Activated T-helper 17 cell treated with anti-CD3 and anti-CD28 coated beads, Interleukin-2, amount 50 U/mL, for 72 hours (primary cell): ENCODE measurements at regions not wholly inside any gene's neighbourhood (a gene's known extent, or its start where the extent isn't known, plus 50 kb on each side); places are given as distances from the start of the nearest gene placed in this dataset.
A peak's percentile ranks its signal among the peaks of the same experiment; 100 is the strongest.

Source experiments
- ATAC-seq: fragments of 150-1000 bp; cut with Tn5 transposase; replicated peaks from 2 replicates; pipeline ENCODE4 v1.10.0; 2021; ENCODE audit warnings: mild to moderate bottlenecking, moderate library complexity
- H3K27ac Mint-ChIP-seq: one replicate; pipeline ENCODE4 v1.8.0; 2022; ENCODE audit warnings: mixed read lengths
- H3K27me3 Mint-ChIP-seq: one replicate; pipeline ENCODE4 v1.8.0; 2022; ENCODE audit warnings: mixed read lengths
- H3K36me3 Mint-ChIP-seq: one replicate; pipeline ENCODE4 v1.8.0; 2022; ENCODE audit warnings: low read depth, mild to moderate bottlenecking, mixed read lengths
- H3K4me1 Mint-ChIP-seq: one replicate; pipeline ENCODE4 v1.8.0; 2022; ENCODE audit warnings: mixed read lengths
- H3K4me3 Mint-ChIP-seq: one replicate; pipeline ENCODE4 v1.8.0; 2022; ENCODE audit warnings: mild to moderate bottlenecking, mixed read lengths
- H3K9me3 Mint-ChIP-seq: one replicate; pipeline ENCODE4 v1.8.0; 2022; ENCODE audit warnings: mixed read lengths

GRCh38 chr2:103103678-103104077 lies 341.8 kb downstream of the TMEM182 start:
- ATAC-seq: no peak
- H3K4me3 Mint-ChIP-seq: no peak overlapping the region
- no peaks in the 10 kb centered on the region for H3K9me3 Mint-ChIP-seq
- H3K4me1 Mint-ChIP-seq: no peaks in the 10 kb centered on the region
- no peaks in the 10 kb centered on the region for H3K27me3 Mint-ChIP-seq
- no peak overlapping the region for H3K27ac Mint-ChIP-seq
- no peaks in the 10 kb centered on the region for H3K36me3 Mint-ChIP-seq

GRCh38 chr2:103119352-103119751 lies 357.5 kb downstream of the TMEM182 start:
- Mint-ChIP-seq H3K36me3 (no peaks in the 10 kb centered on the region), H3K27ac (no peak overlapping the region), H3K4me3 (no peak overlapping the region), H3K4me1 (no peaks in the 10 kb centered on the region), H3K9me3 (peaks cover 4% of the 10 kb centered on the region), H3K27me3 (no peaks in the 10 kb centered on the region)
- no peak for ATAC-seq

- ATAC-seq: no peak
- H3K9me3 Mint-ChIP-seq: peaks cover 4% of the 10 kb centered on the region
- H3K36me3 Mint-ChIP-seq: no peaks in the 10 kb centered on the region
- no peak overlapping the region for H3K4me3 Mint-ChIP-seq
- no peaks in the 10 kb centered on the region for H3K27me3 Mint-ChIP-seq
- H3K27ac Mint-ChIP-seq: no peak overlapping the region
- H3K4me1 Mint-ChIP-seq: no peaks in the 10 kb centered on the region
These were observed 359.3 kb downstream of the TMEM182 start for GRCh38 chr2:103121106-103121505.

GRCh38 chr2:103123516-103123915 lies 361.7 kb downstream of the TMEM182 start:
- Mint-ChIP-seq H3K4me1 (no peaks in the 10 kb centered on the region), H3K27ac (no peak overlapping the region), H3K9me3 (no peaks in the 10 kb centered on the region), H3K36me3 (no peaks in the 10 kb centered on the region), H3K27me3 (no peaks in the 10 kb centered on the region), H3K4me3 (no peak overlapping the region)
- ATAC-seq: no peak

GRCh38 chr2:103130857-103131256 lies 369.0 kb downstream of the TMEM182 start:
- H3K36me3 Mint-ChIP-seq: no peaks in the 10 kb centered on the region
- H3K4me1 Mint-ChIP-seq: no peaks in the 10 kb centered on the region
- H3K9me3 Mint-ChIP-seq: peaks cover 4% of the 10 kb centered on the region
- no peaks in the 10 kb centered on the region for H3K27me3 Mint-ChIP-seq
- no peak for ATAC-seq
- no peak overlapping the region for H3K4me3 Mint-ChIP-seq
- H3K27ac Mint-ChIP-seq: no peak overlapping the region

- H3K36me3 Mint-ChIP-seq: no peaks in the 10 kb centered on the region
- H3K9me3 Mint-ChIP-seq: peaks cover 4% of the 10 kb centered on the region
- H3K4me3 Mint-ChIP-seq: no peak overlapping the region
- no peaks in the 10 kb centered on the region for H3K4me1 Mint-ChIP-seq
- no peak overlapping the region for H3K27ac Mint-ChIP-seq
- no peaks in the 10 kb centered on the region for H3K27me3 Mint-ChIP-seq
- ATAC-seq: peak; percentile 19
These were observed 370.8 kb downstream of the TMEM182 start for GRCh38 chr2:103132536-103133217.

GRCh38 chr2:103135679-103136078 lies 373.8 kb downstream of the TMEM182 start:
- Mint-ChIP-seq H3K36me3 (no peaks in the 10 kb centered on the region), H3K4me3 (no peak overlapping the region), H3K9me3 (peaks cover 7% of the 10 kb centered on the region), H3K27ac (no peak overlapping the region), H3K4me1 (no peaks in the 10 kb centered on the region), H3K27me3 (no peaks in the 10 kb centered on the region)
- ATAC-seq: no peak

GRCh38 chr2:103138123-103138901 lies 376.5 kb downstream of the TMEM182 start:
- no peaks in the 10 kb centered on the region for H3K36me3 Mint-ChIP-seq
- H3K27ac Mint-ChIP-seq: no peak overlapping the region
- no peaks in the 10 kb centered on the region for H3K4me1 Mint-ChIP-seq
- ATAC-seq: no peak
- H3K27me3 Mint-ChIP-seq: no peaks in the 10 kb centered on the region
- peaks cover 8% of the 10 kb centered on the region for H3K9me3 Mint-ChIP-seq
- no peak overlapping the region for H3K4me3 Mint-ChIP-seq

GRCh38 chr2:103139628-103140268 lies 377.9 kb downstream of the TMEM182 start:
- Mint-ChIP-seq H3K4me1 (no peaks in the 10 kb centered on the region), H3K4me3 (no peak overlapping the region), H3K36me3 (no peaks in the 10 kb centered on the region), H3K9me3 (peaks cover 12% of the 10 kb centered on the region), H3K27ac (no peak overlapping the region), H3K27me3 (no peaks in the 10 kb centered on the region)
- no peak for ATAC-seq

- no peak overlapping the region for H3K4me3 Mint-ChIP-seq
- H3K27ac Mint-ChIP-seq: no peak overlapping the region
- H3K9me3 Mint-ChIP-seq: peaks cover 20% of the 10 kb centered on the region
- H3K36me3 Mint-ChIP-seq: no peaks in the 10 kb centered on the region
- no peaks in the 10 kb centered on the region for H3K4me1 Mint-ChIP-seq
- ATAC-seq: no peak
- H3K27me3 Mint-ChIP-seq: no peaks in the 10 kb centered on the region
These were observed 383.0 kb downstream of the TMEM182 start for GRCh38 chr2:103144837-103145236.

- Mint-ChIP-seq H3K27me3 (no peaks in the 10 kb centered on the region), H3K9me3 (peaks cover 17% of the 10 kb centered on the region), H3K36me3 (no peaks in the 10 kb centered on the region), H3K4me1 (no peaks in the 10 kb centered on the region), H3K4me3 (no peak overlapping the region), H3K27ac (no peak overlapping the region)
- ATAC-seq: no peak
These were observed 383.9 kb downstream of the TMEM182 start for GRCh38 chr2:103145739-103146138.

GRCh38 chr2:103151046-103151445 lies 389.2 kb downstream of the TMEM182 start:
- no peaks in the 10 kb centered on the region for H3K27me3 Mint-ChIP-seq
- H3K4me1 Mint-ChIP-seq: no peaks in the 10 kb centered on the region
- no peak for ATAC-seq
- no peaks in the 10 kb centered on the region for H3K36me3 Mint-ChIP-seq
- H3K4me3 Mint-ChIP-seq: no peak overlapping the region
- H3K27ac Mint-ChIP-seq: no peak overlapping the region
- peaks cover 8% of the 10 kb centered on the region for H3K9me3 Mint-ChIP-seq

- Mint-ChIP-seq H3K36me3 (no peaks in the 10 kb centered on the region), H3K27me3 (no peaks in the 10 kb centered on the region), H3K4me3 (no peak overlapping the region), H3K4me1 (no peaks in the 10 kb centered on the region), H3K27ac (no peak overlapping the region), H3K9me3 (peaks cover 4% of the 10 kb centered on the region)
- no peak for ATAC-seq
These were observed 390.7 kb downstream of the TMEM182 start for GRCh38 chr2:103152556-103152955.

- no peaks in the 10 kb centered on the region for H3K4me1 Mint-ChIP-seq
- H3K27ac Mint-ChIP-seq: no peak overlapping the region
These were observed 391.9 kb downstream of the TMEM182 start for GRCh38 chr2:103153580-103154284.

More at GRCh38 chr2:103153580-103154284, 391.9 kb downstream of the TMEM182 start:
- H3K9me3 Mint-ChIP-seq: peaks cover 4% of the 10 kb centered on the region
- no peak for ATAC-seq
- H3K36me3 Mint-ChIP-seq: no peaks in the 10 kb centered on the region
- H3K4me3 Mint-ChIP-seq: no peak overlapping the region
- no peaks in the 10 kb centered on the region for H3K27me3 Mint-ChIP-seq
